NCI-H1436 (cell line): ENCODE measurements at regions not wholly inside any gene's neighbourhood (a gene's known extent, or its start where the extent isn't known, plus 50 kb on each side); places are given as distances from the start of the nearest gene placed in this dataset.
"Not testable (repeated sequence)": the region's sequence is repeated elsewhere in the genome, so short reads cannot be mapped to it uniquely, and the experiment has no call there.

Experiments used
- DNase-seq: peaks from one replicate; lab custom pipeline; 2025; lab: John Stamatoyannopoulos, UW

DNA sequence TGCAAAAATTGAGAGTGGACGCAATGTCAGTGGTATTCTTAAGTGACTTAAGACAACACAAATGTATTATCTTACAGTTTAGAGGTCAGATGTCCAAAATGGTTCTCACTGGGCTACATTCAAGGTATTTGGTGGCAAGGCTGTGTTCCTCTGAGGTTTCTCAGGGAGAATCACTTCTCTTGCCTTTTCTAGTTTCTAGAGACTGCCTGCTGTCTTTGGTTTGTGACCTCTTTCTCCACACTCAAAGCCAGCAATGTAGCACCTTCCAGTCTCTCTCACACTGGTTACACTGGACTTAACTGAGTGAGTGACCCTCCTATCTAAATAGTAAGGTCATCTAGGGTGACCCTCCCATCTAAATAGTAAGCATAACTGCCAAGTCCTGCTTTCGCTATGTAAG is 613.2 kb upstream of the COBL start:
- DNase-seq, result no peak

DNA sequence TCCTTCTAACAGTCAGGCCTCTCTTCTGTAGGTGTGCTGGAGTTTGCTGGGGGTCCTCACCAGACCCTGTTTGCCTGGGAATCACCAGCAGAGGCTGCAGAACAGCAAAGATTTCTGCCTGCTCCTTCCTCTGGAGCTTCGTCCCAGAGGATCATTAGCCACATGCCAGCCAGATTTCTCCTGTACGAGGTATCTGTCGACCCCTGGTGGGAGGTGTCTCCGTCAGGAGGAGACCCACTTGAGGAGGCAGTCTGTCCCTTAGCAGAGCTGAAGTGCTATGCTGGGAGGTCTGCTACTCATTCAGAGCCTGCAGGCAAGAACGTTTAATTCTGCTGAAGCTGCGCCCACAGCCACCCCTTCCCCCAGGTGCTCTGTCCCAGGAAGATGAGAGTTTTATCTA is 611.1 kb upstream of the COBL start:
- no peak for DNase-seq

DNA sequence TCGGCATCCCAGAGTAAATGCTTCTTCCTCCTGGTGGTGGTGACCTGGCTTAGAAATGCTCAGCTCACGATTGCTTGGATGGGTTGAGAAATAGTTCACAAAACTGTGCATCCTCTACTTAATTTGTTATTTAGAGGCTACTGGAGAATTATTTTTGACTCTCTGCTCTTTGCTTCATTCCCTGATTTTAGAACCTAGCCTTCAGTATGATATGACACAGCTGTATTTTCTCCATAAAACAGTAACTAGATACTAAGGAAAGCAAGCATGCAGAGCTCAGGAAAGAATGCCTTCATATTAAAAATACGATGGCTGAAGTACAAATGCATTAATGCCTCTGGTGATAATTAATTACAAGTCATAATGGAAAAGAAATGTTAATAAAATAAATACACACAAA is 602.0 kb upstream of the COBL start:
- DNase-seq, result no peak

DNA sequence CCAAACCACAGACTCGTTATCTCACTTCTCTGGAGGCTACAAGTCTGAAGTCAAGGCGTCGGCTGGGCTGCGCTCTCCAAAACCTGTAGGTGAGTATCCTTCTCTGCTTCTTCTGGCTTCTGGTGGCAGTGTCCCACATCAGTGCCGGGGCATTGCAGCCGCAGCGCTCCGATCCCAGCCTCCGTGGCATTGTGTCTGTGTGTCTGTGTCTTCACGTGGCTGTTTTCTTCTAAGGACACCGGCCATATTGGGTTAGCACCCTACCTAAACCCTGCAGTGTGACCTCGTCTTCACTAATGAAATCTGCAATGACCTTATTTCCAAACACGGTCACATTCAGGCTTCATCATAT is 584.9 kb upstream of the COBL start:
- DNase-seq, result no peak

DNA sequence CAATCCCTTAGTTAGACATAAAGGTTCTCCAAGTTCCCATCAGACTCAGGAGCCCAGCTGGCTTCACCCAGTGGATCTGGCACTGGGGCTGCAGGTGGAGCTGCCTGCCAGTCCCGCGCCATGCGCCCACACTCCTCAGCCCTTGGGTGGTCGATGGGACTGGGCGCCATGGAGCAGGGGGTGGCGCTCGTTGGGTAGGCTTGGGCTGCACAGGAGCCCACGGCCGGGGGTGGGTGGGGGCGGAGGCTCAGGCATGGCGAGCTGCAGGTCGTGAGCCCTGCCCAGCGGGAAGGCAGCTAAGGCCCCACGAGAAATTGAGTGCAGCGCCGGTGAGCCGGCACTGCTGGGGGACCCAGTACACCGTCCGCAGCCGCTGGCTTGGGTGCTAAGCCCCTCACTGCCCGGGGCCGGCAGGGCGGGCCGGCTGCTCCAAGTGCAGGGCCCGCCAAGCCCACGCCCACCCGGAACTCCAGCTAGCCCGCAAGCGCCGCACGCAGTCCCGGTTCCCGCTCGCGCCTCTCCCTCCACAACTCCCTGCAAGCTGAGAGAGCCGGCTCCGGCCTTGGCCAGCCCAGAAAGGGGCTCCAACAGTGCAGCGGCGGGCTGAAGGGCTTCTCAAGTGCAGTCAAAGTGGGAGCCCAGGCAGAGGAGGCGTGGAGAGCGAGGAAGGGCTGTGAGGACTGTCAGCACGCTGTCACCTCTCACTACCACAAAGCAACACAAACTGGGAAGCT is 584.3 kb upstream of the COBL start:
- not testable (repeated sequence) for DNase-seq

DNA sequence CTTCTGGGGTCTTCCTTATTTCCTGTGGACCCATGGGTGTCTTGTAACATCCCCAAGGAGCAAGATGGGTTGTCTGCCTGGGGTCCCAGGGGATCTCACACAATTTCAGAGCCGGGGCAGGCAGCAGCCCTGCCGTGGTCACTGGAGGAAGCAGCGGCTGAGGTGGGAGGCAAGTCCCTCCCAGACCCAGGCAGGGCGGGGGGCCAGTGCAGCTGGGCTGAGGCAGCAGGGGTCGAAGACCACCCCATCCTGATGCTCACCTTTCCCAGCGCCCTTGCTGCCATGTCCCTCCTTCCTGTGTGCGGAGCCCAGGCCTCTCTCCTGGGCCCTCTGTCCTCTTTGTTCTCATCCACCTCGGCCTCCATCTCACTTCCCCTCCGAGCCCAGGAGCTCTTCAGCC is 583.0 kb upstream of the COBL start:
- DNase-seq, result no peak

DNA sequence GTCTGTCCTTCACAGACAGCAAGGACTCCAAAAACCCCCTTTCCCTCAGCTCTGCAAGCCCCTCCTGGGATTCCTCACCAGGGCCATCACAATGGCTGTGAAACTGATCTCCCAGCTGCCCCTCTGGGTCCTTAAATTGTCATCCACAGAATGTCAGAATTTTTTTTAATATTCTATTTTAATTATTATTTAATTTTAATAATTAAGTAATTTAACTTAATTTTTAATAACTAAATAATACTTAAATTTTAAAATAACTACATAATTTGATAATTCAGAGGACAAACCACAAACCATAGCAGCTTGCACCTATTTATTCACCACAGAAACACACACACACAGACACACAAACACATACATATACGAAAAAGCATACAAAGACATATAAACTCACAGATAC is 565.8 kb upstream of the COBL start:
- no peak for DNase-seq

DNA sequence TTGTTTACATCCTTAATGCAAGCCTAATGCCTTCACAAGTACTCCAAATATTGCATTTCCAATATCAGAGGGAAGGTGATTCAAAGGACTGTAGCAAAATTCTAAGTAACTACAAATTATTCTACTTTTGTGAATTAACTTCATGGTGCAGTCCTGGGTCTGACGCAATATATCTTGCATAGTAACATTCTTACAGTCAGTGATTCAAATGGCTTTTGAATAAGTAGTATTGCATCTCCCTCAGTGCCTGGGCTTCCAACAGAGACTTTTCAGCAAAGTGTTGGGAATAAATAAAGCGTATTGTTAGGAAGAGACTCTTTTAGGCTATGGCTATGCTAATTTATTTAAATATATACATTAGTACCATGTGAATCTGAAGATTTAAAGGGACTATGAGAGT is 564.7 kb upstream of the COBL start:
- no peak for DNase-seq

DNA sequence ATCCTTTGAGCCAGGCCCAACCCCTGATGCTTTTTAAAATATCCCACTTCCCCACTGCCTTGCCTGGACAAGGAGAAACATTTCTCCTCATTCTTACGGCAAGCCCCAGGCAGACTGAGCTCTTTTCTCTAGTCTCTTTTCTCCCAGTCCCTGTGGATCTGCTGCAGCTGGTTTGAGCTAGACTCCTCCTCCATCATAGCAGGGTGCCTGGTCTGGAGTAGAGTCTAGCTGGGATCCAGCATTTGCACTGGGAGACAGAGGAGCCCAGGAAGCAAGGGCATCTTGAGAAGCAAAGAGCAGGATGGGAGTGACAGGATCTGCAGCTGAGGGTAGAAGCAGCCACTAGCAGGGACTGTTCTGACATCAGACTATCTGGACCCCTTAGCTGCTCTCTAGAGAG is 562.3 kb upstream of the COBL start:
- no peak for DNase-seq

DNA sequence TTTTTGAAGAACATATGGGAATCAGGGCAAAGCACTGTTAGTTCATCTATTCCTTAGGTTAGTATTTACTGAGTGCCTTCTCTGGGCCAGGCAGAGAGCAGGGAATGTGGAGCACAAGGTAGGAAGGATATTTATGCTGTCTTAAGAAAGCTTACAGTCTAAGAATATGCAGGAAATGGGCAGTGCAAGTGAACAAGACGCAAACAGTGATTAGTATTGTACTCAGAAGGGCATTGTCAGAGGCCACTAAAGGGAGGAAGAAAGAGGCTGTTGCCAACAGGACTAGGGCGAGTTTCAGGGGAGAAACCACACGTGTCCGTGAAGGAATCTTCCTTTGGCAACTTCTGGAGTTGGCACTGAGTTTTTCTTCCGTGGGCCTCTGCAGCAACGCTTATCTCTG is 552.8 kb upstream of the COBL start:
- no peak for DNase-seq

DNA sequence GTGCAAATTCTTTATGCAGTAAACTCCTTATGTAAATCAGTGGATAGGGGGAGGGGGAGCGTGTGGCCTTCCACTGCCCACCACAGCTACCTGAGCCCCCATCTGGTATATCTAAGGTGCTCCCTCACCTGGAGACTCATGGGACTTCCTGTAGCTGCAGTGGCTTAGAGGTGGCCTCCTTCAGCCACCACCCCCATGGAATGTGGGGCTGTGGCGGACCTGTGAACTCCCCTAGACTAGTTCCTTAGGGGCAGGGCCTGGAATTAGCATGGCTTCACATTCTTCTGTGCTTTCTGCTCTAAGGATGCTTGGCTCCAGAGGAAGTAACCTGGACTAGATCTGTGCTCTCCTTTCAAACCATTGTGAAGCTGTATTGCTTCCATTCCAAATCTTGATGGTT is 550.5 kb upstream of the COBL start:
- no peak for DNase-seq

DNA sequence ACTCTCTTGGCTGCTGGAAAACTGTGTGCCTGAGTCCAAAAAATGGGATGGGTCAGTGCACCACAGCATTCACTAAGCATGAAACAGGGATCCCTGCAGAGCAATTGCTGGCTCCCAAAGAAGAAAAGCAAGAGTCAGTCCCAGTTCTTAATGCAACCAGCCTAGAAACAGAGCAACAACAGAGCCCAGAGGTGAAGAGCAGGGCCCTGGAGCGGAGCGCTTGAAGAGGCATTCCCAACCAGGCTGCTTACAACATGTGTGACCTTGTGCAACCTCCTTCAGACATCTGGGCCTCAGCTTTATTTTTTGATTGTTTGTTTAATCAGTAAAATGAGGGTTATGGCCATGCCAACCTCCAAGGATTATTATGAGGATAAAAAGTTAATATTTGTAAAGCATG is 543.7 kb upstream of the COBL start:
- no peak for DNase-seq

DNA sequence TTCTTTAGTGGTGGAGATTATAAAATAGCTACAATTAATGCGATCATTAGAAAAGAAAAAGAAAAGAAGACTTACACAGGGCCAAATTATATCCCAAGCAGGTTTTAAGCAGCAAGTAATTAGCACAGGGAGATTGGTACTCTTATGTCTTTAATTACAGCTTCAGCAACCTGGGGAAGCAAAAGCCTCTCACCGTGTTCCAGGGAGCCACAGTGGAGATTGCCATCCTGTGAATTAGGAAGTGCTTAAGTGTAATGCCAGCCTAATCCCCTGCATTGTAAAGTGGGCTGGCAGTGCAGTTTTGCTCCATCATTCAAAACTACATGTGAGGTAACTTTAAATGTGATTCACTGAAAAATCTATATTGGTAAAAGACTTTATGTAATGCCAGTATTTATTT is 533.5 kb upstream of the COBL start:
- DNase-seq, result no peak

DNA sequence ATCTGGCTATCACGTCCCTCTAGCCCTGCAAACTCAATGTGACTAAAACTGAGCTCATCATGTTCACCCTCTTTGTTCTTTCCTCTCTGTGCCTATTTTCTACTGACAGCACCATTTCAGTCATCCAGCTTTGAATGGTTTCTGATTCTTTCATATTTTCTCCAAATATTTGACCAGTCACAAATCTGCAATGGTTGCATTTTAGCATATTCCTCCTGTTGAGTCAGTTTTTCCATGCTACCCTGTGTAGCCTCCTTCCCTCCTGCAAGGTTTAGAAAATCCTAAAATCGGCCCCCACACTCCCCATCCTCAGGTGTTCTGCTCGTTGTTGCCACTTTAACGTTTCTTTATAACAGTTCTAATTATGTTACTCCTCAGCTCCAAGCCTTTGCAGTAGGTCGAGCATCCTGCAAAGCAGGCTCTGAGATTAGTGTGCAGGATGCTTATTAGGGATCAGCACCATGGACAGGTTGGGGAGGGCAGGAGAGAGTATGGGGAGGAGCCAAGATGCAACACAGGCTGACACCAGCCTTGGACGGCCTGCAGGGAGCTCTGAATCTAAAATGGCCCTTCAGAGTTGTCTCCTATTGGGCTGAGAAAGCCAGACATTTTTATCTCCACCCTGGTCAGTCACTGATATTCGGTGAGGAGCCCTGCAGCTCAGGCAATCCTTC is 531.0 kb upstream of the COBL start:
- no peak for DNase-seq

DNA sequence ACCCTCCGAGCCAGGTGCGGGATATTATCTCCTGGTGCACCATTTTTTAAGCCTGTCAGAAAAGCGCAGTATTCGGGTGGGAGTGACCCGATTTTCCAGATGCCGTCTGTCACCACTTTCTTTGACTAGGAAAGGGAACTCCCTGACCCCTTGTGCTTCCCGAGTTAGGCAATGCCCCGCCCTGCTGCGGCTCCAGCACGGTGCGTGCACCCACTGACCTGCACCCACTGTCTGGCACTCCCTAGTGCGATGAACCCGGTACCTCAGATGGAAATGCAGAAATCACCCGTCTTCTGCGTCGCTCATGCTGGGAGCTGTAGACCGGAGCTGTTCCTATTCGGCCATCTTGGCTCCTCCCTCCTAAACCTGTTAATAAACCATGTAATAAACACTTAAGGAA is 522.5 kb upstream of the COBL start:
- DNase-seq, result not testable (repeated sequence)

DNA sequence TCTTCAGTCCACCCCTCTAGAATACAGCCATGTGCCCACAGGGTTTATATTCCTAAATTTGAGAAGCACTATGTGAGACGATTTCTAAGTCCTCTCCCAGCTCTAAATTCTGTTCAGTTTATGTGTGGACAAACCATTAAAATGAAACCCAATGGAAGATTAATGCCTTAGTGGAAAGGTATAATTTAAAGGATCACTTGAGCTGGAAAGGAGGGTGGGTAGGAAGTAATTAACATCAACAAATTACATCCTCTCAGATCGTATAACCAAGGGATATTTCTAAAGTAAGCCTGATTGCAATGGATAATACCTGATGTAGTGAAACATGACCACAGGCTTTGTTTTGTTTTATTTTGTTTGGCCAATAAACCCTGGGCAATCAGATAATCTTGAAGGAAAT is 511.0 kb upstream of the COBL start:
- no peak for DNase-seq

DNA sequence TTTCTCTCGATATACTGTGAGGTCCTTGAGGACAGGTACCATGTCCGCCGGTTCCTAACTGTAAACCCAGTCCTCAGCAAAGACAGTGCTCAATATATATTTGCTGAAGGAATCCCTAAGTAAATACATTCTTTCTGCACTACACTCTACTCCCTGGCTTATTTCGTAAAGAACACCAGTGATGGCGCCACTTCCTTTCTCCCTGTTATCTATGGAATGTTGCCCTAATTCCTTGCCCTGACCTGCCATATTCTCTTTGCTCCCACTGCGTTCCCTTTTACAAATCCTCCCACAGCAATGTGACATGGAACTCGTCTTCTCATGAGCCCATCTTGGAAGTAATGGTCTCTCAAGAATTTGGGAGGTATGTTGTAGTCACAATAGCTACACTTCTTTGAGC is 507.4 kb upstream of the COBL start:
- DNase-seq, result no peak

DNA sequence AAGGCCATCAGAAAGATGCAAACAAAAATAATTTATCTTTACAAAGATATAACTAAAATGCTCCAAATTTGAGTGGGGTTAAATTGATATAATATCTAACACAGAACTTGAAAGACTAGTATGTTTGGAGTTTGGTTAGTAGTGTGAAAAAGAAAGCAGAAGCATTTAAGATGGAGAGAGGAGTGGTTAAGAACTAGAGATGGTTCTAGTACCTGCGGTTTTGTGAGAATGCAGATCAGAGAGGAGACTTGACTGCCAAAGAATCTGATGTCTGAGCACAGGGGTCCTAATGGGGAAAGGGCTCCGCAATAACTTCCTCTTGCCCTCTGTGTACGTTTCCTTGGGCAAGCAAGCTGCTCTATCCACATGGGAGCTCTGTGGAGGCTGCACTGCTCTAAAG is 506.8 kb upstream of the COBL start:
- no peak for DNase-seq

DNA sequence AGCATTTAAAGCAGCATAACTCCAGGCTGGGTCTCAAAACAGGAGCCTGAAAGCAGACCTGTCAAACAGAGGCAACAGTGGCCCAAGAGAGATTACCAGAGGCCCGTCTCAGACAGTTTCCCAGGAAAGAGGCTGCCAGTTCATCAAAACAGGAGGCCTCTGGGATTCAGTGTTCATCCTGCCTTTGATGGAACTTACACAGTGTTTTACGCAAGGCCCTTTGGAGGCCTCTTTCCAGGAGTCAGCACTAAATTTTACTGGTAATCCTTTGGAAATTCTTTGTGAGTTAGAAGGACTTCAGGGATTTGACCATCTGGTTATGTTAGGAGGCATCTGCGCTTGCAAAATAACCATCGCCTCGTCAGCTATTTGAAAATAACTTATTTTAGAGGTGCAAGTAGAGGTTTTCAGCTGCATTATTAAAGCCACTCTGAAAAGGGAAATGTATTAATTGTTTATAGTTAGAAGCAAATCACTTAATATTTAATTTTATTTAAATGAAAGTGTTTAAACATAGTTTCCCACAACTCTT is 501.2 kb upstream of the COBL start:
- no peak for DNase-seq

DNA sequence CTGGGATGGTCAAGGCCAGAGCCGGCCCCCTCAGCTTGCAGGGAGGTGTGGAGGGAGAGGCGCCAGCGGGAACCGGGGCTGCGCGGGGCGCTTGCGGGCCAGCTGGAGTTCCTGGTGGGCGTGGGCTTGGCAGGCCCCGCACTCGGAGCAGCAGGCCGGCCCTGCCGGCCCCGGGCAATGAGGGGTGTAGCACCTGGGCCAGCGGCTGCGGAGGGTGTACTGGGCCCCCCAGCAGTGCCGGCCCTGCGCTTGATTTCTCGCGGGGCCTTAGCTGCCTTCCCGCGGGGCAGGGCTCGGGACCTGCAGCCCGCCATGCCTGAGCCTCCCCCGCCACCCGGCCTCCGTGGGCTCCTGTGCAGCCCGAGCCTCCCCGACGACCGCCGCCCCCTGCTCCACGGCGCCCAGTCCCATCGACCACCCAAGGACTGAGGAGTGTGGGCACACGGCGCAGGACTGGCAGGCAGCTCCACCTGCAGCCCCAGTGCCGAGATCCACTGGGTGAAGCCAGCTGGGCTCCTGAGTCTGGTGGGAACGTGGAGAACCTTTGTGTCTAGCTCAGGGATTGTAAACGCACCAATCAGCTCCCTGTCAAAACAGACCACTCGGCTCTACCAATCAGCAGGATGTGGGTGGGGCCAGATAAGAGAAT is 489.3 kb upstream of the COBL start:
- DNase-seq, result not testable (repeated sequence)

DNA sequence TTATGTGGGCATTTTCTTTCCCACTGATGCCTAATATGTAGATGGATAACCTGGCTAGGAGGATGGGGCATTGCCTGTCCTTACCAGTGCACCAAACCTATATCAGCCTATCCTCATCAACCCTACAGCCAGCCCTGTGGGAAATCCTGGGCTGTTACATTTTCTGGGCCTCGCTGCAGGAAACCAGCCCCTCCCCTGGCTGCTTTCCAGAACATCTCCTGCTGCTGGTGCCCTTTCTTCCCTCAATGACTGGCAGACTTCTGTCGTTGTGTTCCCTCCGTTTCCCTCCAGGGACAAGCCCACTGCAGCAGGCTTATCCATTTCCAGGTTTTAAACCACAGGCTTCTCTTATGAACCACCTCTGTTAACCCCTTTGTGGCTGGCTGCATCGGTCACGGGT is 486.1 kb upstream of the COBL start:
- no peak for DNase-seq

DNA sequence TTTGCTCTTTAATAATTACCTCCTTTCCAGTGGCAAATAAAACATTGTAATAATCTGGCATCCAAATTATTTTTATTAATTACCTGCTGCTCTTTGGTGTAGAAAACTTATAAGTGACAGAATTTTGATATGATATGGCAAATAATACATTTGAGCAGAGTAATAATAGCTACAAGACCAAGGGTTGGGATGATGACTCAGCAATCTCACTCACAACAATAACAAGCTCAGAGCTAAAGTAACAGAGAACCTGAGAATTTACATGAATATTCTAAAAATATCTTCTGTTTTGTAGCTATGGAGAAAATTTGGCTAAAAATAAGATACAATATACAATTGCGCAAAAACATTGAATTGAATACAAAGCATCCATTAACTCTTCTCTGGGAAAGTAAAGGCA is 480.8 kb upstream of the COBL start:
- DNase-seq, result no peak

DNA sequence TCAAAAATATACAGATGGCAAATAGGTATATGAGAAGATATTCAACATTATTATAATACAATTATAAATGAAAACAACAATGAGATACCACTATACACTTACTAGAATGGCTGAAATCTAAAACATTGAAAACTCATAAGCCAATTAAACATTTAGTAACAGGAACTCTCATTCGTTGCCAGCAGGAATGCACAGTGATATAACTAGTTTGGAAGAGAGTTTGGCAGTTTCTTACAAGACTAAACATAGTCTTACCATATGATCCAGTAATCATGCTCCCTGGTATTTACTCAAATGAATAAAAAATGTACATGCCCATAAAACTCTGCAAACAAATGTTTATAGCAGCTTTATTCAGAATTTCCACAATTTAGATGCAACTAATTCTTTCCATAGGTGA is 476.2 kb upstream of the COBL start:
- DNase-seq, result no peak
